ENCODE measurements at regions not wholly inside any gene's neighbourhood (a gene's known extent, or its start where the extent isn't known, plus 50 kb on each side); places are given as distances from the start of the nearest gene placed in this dataset.

GRCh38 chr15:69855258-69856000 is 242.3 kb downstream of the TLE3 start:
- no peak overlapping the region for H3K4me3 ChIP-seq
- 47 to 100% (median 80%) methylated on average over 1 to 12 of the region's 13 CpGs; no CpG with 5 or more reads in 1 of the 10 experiments for WGBS, 10 experiments
- peak in 4 of 8 experiments; percentile 30 to 61 (median 58) for ATAC-seq (replicated peaks in 6 of 8)
- in situ Hi-C loops (cut with MboI; ENCODE audit: low pct_unique_long_range_greater_than_20kb in 2 of 9, low sequenced_read_pairs in 9 of 9, unreplicated experiment in 9 of 9): no loop called here
- H3K27ac ChIP-seq: peak overlapping the region; percentile 39 to 66
- H3K4me1 ChIP-seq (replicated peaks in 1 of 2): peaks cover 48 to 49% of the 10 kb centered on the region in 2 donors

- in situ Hi-C loops (cut with MboI; ENCODE audit: low pct_unique_long_range_greater_than_20kb in 2 of 9, low sequenced_read_pairs in 9 of 9, unreplicated experiment in 9 of 9): no loop called here
Observed at GRCh38 chr15:69857250-69857649, 240.5 kb downstream of the TLE3 start.

GRCh38 chr15:69857686-69858391 is 239.9 kb downstream of the TLE3 start:
- in situ Hi-C loops (cut with MboI; ENCODE audit: low pct_unique_long_range_greater_than_20kb in 2 of 9, low sequenced_read_pairs in 9 of 9, unreplicated experiment in 9 of 9): no loop called here
- 55 to 93% (median 80%) methylated on average over 1 to 6 of the region's 10 CpGs; no CpG with 5 or more reads in 3 of the 10 experiments for WGBS, 10 experiments
- Histone ChIP-seq H3K27ac (no peak overlapping the region), H3K4me1 (replicated peaks in 1 of 2) (peaks cover 57% of the 10 kb centered on the region in 2 donors), H3K4me3 (no peak overlapping the region)
- ATAC-seq (replicated peaks in 6 of 8): no peak

More at GRCh38 chr15:69857250-69857649, 240.5 kb downstream of the TLE3 start:
- Histone ChIP-seq H3K4me3 (no peak overlapping the region), H3K27ac (no peak overlapping the region), H3K4me1 (replicated peaks in 1 of 2) (peaks cover 54 to 57% of the 10 kb centered on the region in 2 donors)
- WGBS, 10 experiments: 69 to 100% (median 89%) methylated on average over 1 to 6 of the region's 6 CpGs
- ATAC-seq (replicated peaks in 6 of 8): no peak

GRCh38 chr15:69858456-69858855 is 239.3 kb downstream of the TLE3 start:
- Histone ChIP-seq H3K4me3 (no peak overlapping the region), H3K27ac (no peak overlapping the region), H3K4me1 (replicated peaks in 1 of 2) (peaks cover 53% of the 10 kb centered on the region in 2 donors)
- 84 to 100% methylated on average over 2 to 4 of the region's 5 CpGs; no CpG with 5 or more reads in 8 of the 10 experiments for WGBS, 10 experiments
- in situ Hi-C loops (cut with MboI; ENCODE audit: low pct_unique_long_range_greater_than_20kb in 2 of 9, low sequenced_read_pairs in 9 of 9, unreplicated experiment in 9 of 9): no loop called here
- no peak for ATAC-seq (replicated peaks in 6 of 8)

- 90 to 100% (median 100%) methylated on average over 1 to 4 of the region's 5 CpGs; no CpG with 5 or more reads in 2 of the 10 experiments for WGBS, 10 experiments
- in situ Hi-C loops (cut with MboI; ENCODE audit: low pct_unique_long_range_greater_than_20kb in 2 of 9, low sequenced_read_pairs in 9 of 9, unreplicated experiment in 9 of 9): no loop called here
- no peak overlapping the region for H3K27ac ChIP-seq
- H3K4me1 ChIP-seq (replicated peaks in 1 of 2): peaks cover 39% of the 10 kb centered on the region in 2 donors
- no peak overlapping the region for H3K4me3 ChIP-seq
- no peak for ATAC-seq (replicated peaks in 6 of 8)
Observed at GRCh38 chr15:69859866-69860265, 237.9 kb downstream of the TLE3 start.

- Histone ChIP-seq H3K4me3 (no peak overlapping the region), H3K27ac (no peak overlapping the region), H3K4me1 (replicated peaks in 1 of 2) (peaks cover 34 to 35% of the 10 kb centered on the region in 2 donors)
- in situ Hi-C loops (cut with MboI; ENCODE audit: low pct_unique_long_range_greater_than_20kb in 2 of 9, low sequenced_read_pairs in 9 of 9, unreplicated experiment in 9 of 9): no loop called here
- no peak for ATAC-seq (replicated peaks in 6 of 8)
- 60 to 100% (median 81%) methylated on average over 1 to 6 of the region's 7 CpGs; no CpG with 5 or more reads in 2 of the 10 experiments for WGBS, 10 experiments
Observed at GRCh38 chr15:69860321-69860720, 237.4 kb downstream of the TLE3 start.

GRCh38 chr15:69860921-69861320 is 236.8 kb downstream of the TLE3 start:
- H3K4me1 ChIP-seq (replicated peaks in 1 of 2): peaks cover 28 to 29% of the 10 kb centered on the region in 2 donors
- in situ Hi-C loops (cut with MboI; ENCODE audit: low pct_unique_long_range_greater_than_20kb in 2 of 9, low sequenced_read_pairs in 9 of 9, unreplicated experiment in 9 of 9): no loop called here
- no peak for ATAC-seq (replicated peaks in 6 of 8)
- H3K4me3 ChIP-seq: no peak overlapping the region
- WGBS, 10 experiments: 60 to 100% (median 75%) methylated on average over 1 to 6 of the region's 9 CpGs; no CpG with 5 or more reads in 2 of the 10 experiments
- no peak overlapping the region for H3K27ac ChIP-seq

GRCh38 chr15:69861331-69862171 is 236.2 kb downstream of the TLE3 start:
- H3K4me1 ChIP-seq (replicated peaks in 1 of 2): peaks cover 22 to 25% of the 10 kb centered on the region in 2 donors
- in situ Hi-C loops (cut with MboI; ENCODE audit: low pct_unique_long_range_greater_than_20kb in 2 of 9, low sequenced_read_pairs in 9 of 9, unreplicated experiment in 9 of 9): no loop called here
- no peak overlapping the region for H3K27ac ChIP-seq
- 33 to 100% (median 69%) methylated on average over 1 to 3 of the region's 8 CpGs; no CpG with 5 or more reads in 3 of the 10 experiments for WGBS, 10 experiments
- peak in 3 of 8 experiments; percentile 20 to 53 (median 39) for ATAC-seq (replicated peaks in 6 of 8)
- H3K4me3 ChIP-seq: no peak overlapping the region

- H3K27ac ChIP-seq: no peak overlapping the region
- H3K4me1 ChIP-seq (replicated peaks in 1 of 2): peaks cover 20 to 22% of the 10 kb centered on the region in 2 donors
- in situ Hi-C loops (cut with MboI; ENCODE audit: low pct_unique_long_range_greater_than_20kb in 2 of 9, low sequenced_read_pairs in 9 of 9, unreplicated experiment in 9 of 9): no loop called here
- 72 to 100% (median 82%) methylated on average over 1 to 4 of the region's 4 CpGs; no CpG with 5 or more reads in 3 of the 10 experiments for WGBS, 10 experiments
- H3K4me3 ChIP-seq: no peak overlapping the region
- ATAC-seq (replicated peaks in 6 of 8): no peak
Observed at GRCh38 chr15:69862540-69862939, 235.2 kb downstream of the TLE3 start.

- Histone ChIP-seq H3K27ac (no peak overlapping the region), H3K4me3 (no peak overlapping the region), H3K4me1 (replicated peaks in 1 of 2) (peaks cover 13% of the 10 kb centered on the region in 2 donors)
- in situ Hi-C loops (cut with MboI; ENCODE audit: low pct_unique_long_range_greater_than_20kb in 2 of 9, low sequenced_read_pairs in 9 of 9, unreplicated experiment in 9 of 9): no loop called here
- ATAC-seq (replicated peaks in 6 of 8): no peak
- WGBS, 10 experiments: 0 to 89% (median 71%) methylated on average over 1 to 2 of the region's 2 CpGs; no CpG with 5 or more reads in 3 of the 10 experiments
Observed at GRCh38 chr15:69863446-69863845, 234.3 kb downstream of the TLE3 start.

- Histone ChIP-seq H3K27ac (no peak overlapping the region), H3K4me1 (replicated peaks in 1 of 2) (peaks cover 9 to 13% of the 10 kb centered on the region in 2 donors), H3K4me3 (no peak overlapping the region)
- in situ Hi-C loops (cut with MboI; ENCODE audit: low pct_unique_long_range_greater_than_20kb in 2 of 9, low sequenced_read_pairs in 9 of 9, unreplicated experiment in 9 of 9): no loop called here
- ATAC-seq (replicated peaks in 6 of 8): peak in 1 of 8 experiments; percentile 95
- 0 to 80% (median 69%) methylated on average over 1 to 3 of the region's 3 CpGs; no CpG with 5 or more reads in 2 of the 10 experiments for WGBS, 10 experiments
Observed at GRCh38 chr15:69865369-69865768, 232.3 kb downstream of the TLE3 start.

GRCh38 chr15:69868756-69869155 is 229.0 kb downstream of the TLE3 start:
- H3K27ac ChIP-seq: no peak overlapping the region
- H3K4me1 ChIP-seq (replicated peaks in 1 of 2): no peaks in the 10 kb centered on the region
- H3K4me3 ChIP-seq: no peak overlapping the region
- 64 to 100% (median 93%) methylated on average over 2 to 3 of the region's 3 CpGs for WGBS, 10 experiments
- in situ Hi-C loops (cut with MboI; ENCODE audit: low pct_unique_long_range_greater_than_20kb in 2 of 9, low sequenced_read_pairs in 9 of 9, unreplicated experiment in 9 of 9): no loop called here
- no peak for ATAC-seq (replicated peaks in 6 of 8)
